DOHH2 (cell line): ENCODE measurements at regions not wholly inside any gene's neighbourhood (a gene's known extent, or its start where the extent isn't known, plus 50 kb on each side); places are given as distances from the start of the nearest gene placed in this dataset.

Source experiments
- H3F3A ChIP-seq: fragments of 200-600 bp; sonication (generic), shearing (Covaris generic); 2 replicates; pipeline ENCODE4 v1.6.0; 2016; ENCODE audit warnings: antibody characterized with exemption, mild to moderate bottlenecking; ENCODE audit not compliant: control insufficient read depth, insufficient read depth
- H3K27ac ChIP-seq: fragments of 200-600 bp; sonication (generic); 2 replicates; pipeline ENCODE4 v1.5.1; 2014; ENCODE audit warnings: low read depth, mild to moderate bottlenecking, low read length, moderate library complexity
- H3K27me3 ChIP-seq: fragments of 200-600 bp; sonication (generic); 2 replicates; pipeline ENCODE4 v1.6.1; 2014; ENCODE audit warnings: mild to moderate bottlenecking, low read length, mixed read lengths; ENCODE audit not compliant: control insufficient read depth
- H3K36me3 ChIP-seq: fragments of 200-600 bp; sonication (generic); 2 replicates; pipeline ENCODE4 v1.6.1; 2014; ENCODE audit warnings: mild to moderate bottlenecking, low read length, moderate library complexity, mixed read lengths; ENCODE audit not compliant: control insufficient read depth
- H3K4me1 ChIP-seq: fragments of 200-600 bp; sonication (generic); 2 replicates; pipeline ENCODE4 v1.6.1; 2014; ENCODE audit warnings: mild to moderate bottlenecking, low read length, mixed read lengths; ENCODE audit not compliant: control insufficient read depth
- H3K4me2 ChIP-seq: fragments of 200-600 bp; sonication (generic); 2 replicates; pipeline ENCODE4 v1.6.0; 2014; ENCODE audit warnings: mild to moderate bottlenecking, low read length, moderate library complexity
- H3K4me3 ChIP-seq: fragments of 200-600 bp; sonication (generic); 2 replicates; pipeline ENCODE4 v1.5.1; 2014; ENCODE audit warnings: mild to moderate bottlenecking, low read length, mixed read lengths
- H3K79me2 ChIP-seq: fragments of 200-600 bp; sonication (generic); 2 replicates; pipeline ENCODE4 v1.6.1; 2014; ENCODE audit warnings: mild to moderate bottlenecking, low read length, mixed read lengths; ENCODE audit not compliant: control insufficient read depth
- H3K9me2 ChIP-seq: fragments of 200-600 bp; sonication (generic); replicated peaks from 2 replicates; pipeline ENCODE4 v1.6.1; 2014; ENCODE audit warnings: mild to moderate bottlenecking, low read length, mixed read lengths; ENCODE audit not compliant: control insufficient read depth
- H3K9me3 ChIP-seq: fragments of 200-600 bp; sonication (generic); 2 replicates; pipeline ENCODE4 v1.6.1; 2014; ENCODE audit warnings: antibody characterized with exemption, low read length, mixed read lengths; ENCODE audit not compliant: control insufficient read depth, insufficient read depth
- H4K20me1 ChIP-seq: fragments of 200-600 bp; sonication (generic); 2 replicates; pipeline ENCODE4 v1.6.0; 2014; ENCODE audit warnings: low read depth, mild to moderate bottlenecking, antibody characterized with exemption, low read length, moderate library complexity; ENCODE audit not compliant: control insufficient read depth, insufficient read depth
- CTCF ChIP-seq: fragments of 200-600 bp; sonication (generic); IDR thresholded peaks from one replicate; pipeline ENCODE4 v1.5.1; 2014; ENCODE audit warnings: antibody characterized with exemption, mild to moderate bottlenecking, low read depth, low read length; ENCODE audit not compliant: poor library complexity, severe bottlenecking
- EZH2phosphoT487 ChIP-seq: fragments of 200-600 bp; sonication (generic); IDR thresholded peaks from 2 replicates; pipeline ENCODE4 v1.6.1; 2017; ENCODE audit warnings: borderline replicate concordance, mild to moderate bottlenecking, antibody characterized with exemption, low read length, moderate library complexity, mixed read lengths

- no peak overlapping the region for H3K27ac ChIP-seq
- H3K9me2 ChIP-seq, result no peaks in the 10 kb centered on the region
- TF ChIP-seq EZH2phosphoT487, result no peak
- no peak for TF ChIP-seq CTCF
- no peaks in the 10 kb centered on the region for H3K36me3 ChIP-seq
- H3K4me1 ChIP-seq, result no peaks in the 10 kb centered on the region
- H3K79me2 ChIP-seq, result no peaks in the 10 kb centered on the region
- H3K4me3 ChIP-seq, result no peak overlapping the region
- H3K27me3 ChIP-seq, result no peaks in the 10 kb centered on the region
- H3F3A ChIP-seq, result no peaks in the 10 kb centered on the region
- H3K4me2 ChIP-seq, result no peak overlapping the region
- no peaks in the 10 kb centered on the region for H3K9me3 ChIP-seq
- H4K20me1 ChIP-seq, result no peaks in the 10 kb centered on the region
Measured at GRCh38 chr2:78175645-78176044, 653.5 kb upstream of the LRRTM4 start.

GRCh38 chr2:78201064-78201575, 678.9 kb upstream of the LRRTM4 start:
- TF ChIP-seq EZH2phosphoT487, result no peak
- TF ChIP-seq CTCF, result no peak
- H3K79me2 ChIP-seq, result no peaks in the 10 kb centered on the region
- no peaks in the 10 kb centered on the region for H3K4me1 ChIP-seq
- no peaks in the 10 kb centered on the region for H3K9me2 ChIP-seq
- no peaks in the 10 kb centered on the region for H3K27me3 ChIP-seq
- no peaks in the 10 kb centered on the region for H3F3A ChIP-seq
- no peaks in the 10 kb centered on the region for H3K9me3 ChIP-seq
- no peak overlapping the region for H3K27ac ChIP-seq
- no peaks in the 10 kb centered on the region for H4K20me1 ChIP-seq
- H3K4me3 ChIP-seq, result no peak overlapping the region
- H3K36me3 ChIP-seq, result no peaks in the 10 kb centered on the region
- H3K4me2 ChIP-seq, result no peak overlapping the region

GRCh38 chr2:78202366-78202765, 680.2 kb upstream of the LRRTM4 start:
- Histone ChIP-seq H3F3A (no peaks in the 10 kb centered on the region), H3K9me3 (no peaks in the 10 kb centered on the region), H3K4me1 (no peaks in the 10 kb centered on the region), H3K79me2 (no peaks in the 10 kb centered on the region), H3K9me2 (no peaks in the 10 kb centered on the region), H3K27me3 (no peaks in the 10 kb centered on the region), H3K4me2 (no peak overlapping the region), H4K20me1 (no peaks in the 10 kb centered on the region), H3K36me3 (no peaks in the 10 kb centered on the region), H3K27ac (no peak overlapping the region), H3K4me3 (no peak overlapping the region)
- no peak for TF ChIP-seq EZH2phosphoT487
- TF ChIP-seq CTCF, result no peak
